ENCODE measurements at regions not wholly inside any gene's neighbourhood (a gene's known extent, or its start where the extent isn't known, plus 50 kb on each side); places are given as distances from the start of the nearest gene placed in this dataset.

DNA sequence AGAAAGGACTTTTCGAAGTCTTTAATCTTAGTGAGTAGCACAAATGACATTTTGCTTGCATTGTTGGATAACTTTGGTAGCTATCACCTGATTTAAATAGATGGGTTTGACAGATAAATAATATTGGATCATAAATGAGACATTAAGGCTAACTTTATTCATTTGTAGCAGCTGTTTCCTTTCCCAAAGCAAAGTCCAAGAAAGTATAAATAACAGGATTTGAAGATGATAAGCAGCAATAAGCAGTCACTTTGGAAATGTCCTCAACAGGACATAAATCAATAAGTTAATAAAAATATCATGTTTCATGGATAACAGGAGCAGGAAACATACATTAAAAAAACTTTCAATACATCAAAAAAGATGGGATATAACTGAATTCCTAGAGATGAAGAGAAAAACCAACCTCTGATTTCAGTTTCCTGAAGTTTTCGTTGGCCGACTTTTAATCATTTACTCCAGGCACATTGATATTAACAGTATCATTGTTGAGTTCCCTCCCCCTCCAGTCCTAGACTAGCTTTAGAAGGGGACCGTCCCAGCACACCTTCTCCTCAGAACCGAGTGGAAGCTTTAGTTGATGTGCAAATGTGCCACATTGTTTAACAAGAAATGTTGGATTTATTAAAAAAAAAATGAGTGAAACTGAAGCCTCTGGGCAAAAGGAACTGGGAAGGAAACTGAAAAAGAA, 169.9 kb upstream of the AGA start:
- Histone ChIP-seq H3K36me3 (ENCODE audit: control insufficient read depth in 2 of 2, extremely low read depth in 1 of 2, insufficient read depth in 1 of 2, low read length in 1 of 2) (no peaks in the 10 kb centered on the region), H3K27ac (ENCODE audit: low read length) (no peak overlapping the region), H3K9me3 (no peaks in the 10 kb centered on the region), H3K4me1 (ENCODE audit: control insufficient read depth in 1 of 2, extremely low read depth in 1 of 2, insufficient read depth in 2 of 2, low read length in 2 of 2) (no peaks in the 10 kb centered on the region), H3K4me3 (ENCODE audit: control insufficient read depth in 1 of 2, extremely low read depth in 1 of 2, low read length in 1 of 2) (no peak overlapping the region), H3K27me3 (replicated peaks in 1 of 2; ENCODE audit: control insufficient read depth in 2 of 2, extremely low read depth in 1 of 2, insufficient read depth in 2 of 2, low read length in 1 of 2) (no peaks in the 10 kb centered on the region)
- DNase-seq (no peak), ATAC-seq (replicated peaks in 1 of 4) (no peak)
- ChIA-PET POLR2A (no interaction called here), CTCF (no interaction called here)
- WGBS (ENCODE audit: insufficient coverage): 100% methylated on average over 2 of the region's 5 CpGs
- Mint-ChIP-seq H3K4me1 (no peaks in the 10 kb centered on the region), H3K27ac (no peak overlapping the region), H3K4me3 (no peak overlapping the region), H3K36me3 (no peaks in the 10 kb centered on the region), H3K9me3 (no peaks in the 10 kb centered on the region), H3K27me3 (no peaks in the 10 kb centered on the region)

- POLR2A ChIA-PET: no interaction called here
- CTCF ChIA-PET: no interaction called here
- ATAC-seq (replicated peaks in 1 of 4) (no peak), DNase-seq (no peak)
- H3K27ac Mint-ChIP-seq: no peak overlapping the region
- no peaks in the 10 kb centered on the region for H3K36me3 ChIP-seq (ENCODE audit: control insufficient read depth in 2 of 2, extremely low read depth in 1 of 2, insufficient read depth in 1 of 2, low read length in 1 of 2)
- H3K27ac ChIP-seq (ENCODE audit: low read length): no peak overlapping the region
- no peaks in the 10 kb centered on the region for H3K9me3 Mint-ChIP-seq
- WGBS (ENCODE audit: insufficient coverage): no CpG with 5 or more reads among the region's 2 CpGs
- no peaks in the 10 kb centered on the region for H3K27me3 Mint-ChIP-seq
- no peaks in the 10 kb centered on the region for H3K27me3 ChIP-seq (replicated peaks in 1 of 2; ENCODE audit: control insufficient read depth in 2 of 2, extremely low read depth in 1 of 2, insufficient read depth in 2 of 2, low read length in 1 of 2)
- H3K4me3 Mint-ChIP-seq: no peak overlapping the region
- H3K36me3 Mint-ChIP-seq: no peaks in the 10 kb centered on the region
- no peaks in the 10 kb centered on the region for H3K4me1 Mint-ChIP-seq
- no peaks in the 10 kb centered on the region for H3K4me1 ChIP-seq (ENCODE audit: control insufficient read depth in 1 of 2, extremely low read depth in 1 of 2, insufficient read depth in 2 of 2, low read length in 2 of 2)
- H3K4me3 ChIP-seq (ENCODE audit: control insufficient read depth in 1 of 2, extremely low read depth in 1 of 2, low read length in 1 of 2): no peak overlapping the region
- H3K9me3 ChIP-seq: no peaks in the 10 kb centered on the region
Measured at GRCh38 chr4:177612684-177613083, 170.4 kb upstream of the AGA start.

DNA sequence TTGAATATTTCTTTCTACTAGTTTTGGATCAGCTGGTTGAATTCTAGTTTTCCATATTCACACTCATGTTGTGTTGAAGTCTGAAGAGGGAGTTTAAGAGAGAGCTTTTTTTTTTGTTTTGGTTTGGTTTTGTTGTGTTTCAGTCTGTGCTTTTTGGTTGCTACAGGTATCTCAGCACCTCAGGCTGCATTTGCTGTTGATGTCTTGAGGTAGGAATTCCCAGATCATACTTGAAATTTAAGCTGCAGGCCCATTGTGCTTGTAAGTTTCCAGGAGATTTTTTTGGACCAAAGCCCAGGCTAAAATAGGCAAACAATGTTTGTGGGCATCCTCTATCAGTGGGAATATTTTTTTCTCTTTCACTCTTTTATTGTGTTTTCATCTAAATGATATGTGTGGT, 190.2 kb upstream of the AGA start:
- no peaks in the 10 kb centered on the region for H3K27me3 ChIP-seq (replicated peaks in 1 of 2; ENCODE audit: control insufficient read depth in 2 of 2, extremely low read depth in 1 of 2, insufficient read depth in 2 of 2, low read length in 1 of 2)
- ChIA-PET CTCF (no interaction called here), POLR2A (no interaction called here)
- H3K36me3 ChIP-seq (ENCODE audit: control insufficient read depth in 2 of 2, extremely low read depth in 1 of 2, insufficient read depth in 1 of 2, low read length in 1 of 2): no peaks in the 10 kb centered on the region
- H3K27ac Mint-ChIP-seq: no peak overlapping the region
- no peaks in the 10 kb centered on the region for H3K9me3 ChIP-seq
- H3K27me3 Mint-ChIP-seq: no peaks in the 10 kb centered on the region
- ATAC-seq (replicated peaks in 1 of 4): no peak
- no peaks in the 10 kb centered on the region for H3K36me3 Mint-ChIP-seq
- no peak overlapping the region for H3K27ac ChIP-seq (ENCODE audit: low read length)
- H3K4me1 Mint-ChIP-seq: no peaks in the 10 kb centered on the region
- no peak for DNase-seq
- no peak overlapping the region for H3K4me3 ChIP-seq (ENCODE audit: control insufficient read depth in 1 of 2, extremely low read depth in 1 of 2, low read length in 1 of 2)
- peaks cover 0 to 3% (median 0%) of the 10 kb centered on the region in 3 donors for H3K9me3 Mint-ChIP-seq
- no peak overlapping the region for H3K4me3 Mint-ChIP-seq
- H3K4me1 ChIP-seq (ENCODE audit: control insufficient read depth in 1 of 2, extremely low read depth in 1 of 2, insufficient read depth in 2 of 2, low read length in 2 of 2): no peaks in the 10 kb centered on the region

DNA sequence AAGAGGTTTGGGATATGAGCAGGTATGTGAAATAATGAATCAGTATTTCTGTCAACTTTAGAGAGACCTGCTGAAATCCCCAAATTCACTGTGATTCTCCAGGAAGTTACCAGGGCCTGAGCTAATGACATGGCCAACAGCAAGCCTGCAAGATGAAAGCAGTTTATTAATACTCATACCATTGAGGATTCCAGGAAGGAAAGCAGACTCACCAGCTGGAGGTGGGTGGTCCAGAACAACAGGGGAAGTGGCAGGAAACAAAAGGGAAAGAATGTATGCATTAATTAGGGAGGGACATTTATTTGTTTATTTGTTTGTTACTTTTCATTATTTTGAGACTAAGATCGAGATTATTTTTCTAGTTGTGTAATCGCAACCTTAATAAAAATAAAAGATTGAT, 196.6 kb upstream of the AGA start:
- H3K4me3 ChIP-seq (ENCODE audit: control insufficient read depth in 1 of 2, extremely low read depth in 1 of 2, low read length in 1 of 2): no peak overlapping the region
- Mint-ChIP-seq H3K27me3 (no peaks in the 10 kb centered on the region), H3K36me3 (no peaks in the 10 kb centered on the region), H3K4me3 (no peak overlapping the region), H3K27ac (no peak overlapping the region), H3K9me3 (peaks cover 0 to 5% (median 0%) of the 10 kb centered on the region in 3 donors), H3K4me1 (no peaks in the 10 kb centered on the region)
- ATAC-seq (replicated peaks in 1 of 4): no peak
- H3K36me3 ChIP-seq (ENCODE audit: control insufficient read depth in 2 of 2, extremely low read depth in 1 of 2, insufficient read depth in 1 of 2, low read length in 1 of 2): no peaks in the 10 kb centered on the region
- ChIA-PET CTCF (no interaction called here), POLR2A (no interaction called here)
- no CpG with 5 or more reads among the region's 2 CpGs for WGBS (ENCODE audit: insufficient coverage)
- no peaks in the 10 kb centered on the region for H3K4me1 ChIP-seq (ENCODE audit: control insufficient read depth in 1 of 2, extremely low read depth in 1 of 2, insufficient read depth in 2 of 2, low read length in 2 of 2)
- no peaks in the 10 kb centered on the region for H3K27me3 ChIP-seq (replicated peaks in 1 of 2; ENCODE audit: control insufficient read depth in 2 of 2, extremely low read depth in 1 of 2, insufficient read depth in 2 of 2, low read length in 1 of 2)
- H3K27ac ChIP-seq (ENCODE audit: low read length): no peak overlapping the region
- no peaks in the 10 kb centered on the region for H3K9me3 ChIP-seq
- no peak for DNase-seq

DNA sequence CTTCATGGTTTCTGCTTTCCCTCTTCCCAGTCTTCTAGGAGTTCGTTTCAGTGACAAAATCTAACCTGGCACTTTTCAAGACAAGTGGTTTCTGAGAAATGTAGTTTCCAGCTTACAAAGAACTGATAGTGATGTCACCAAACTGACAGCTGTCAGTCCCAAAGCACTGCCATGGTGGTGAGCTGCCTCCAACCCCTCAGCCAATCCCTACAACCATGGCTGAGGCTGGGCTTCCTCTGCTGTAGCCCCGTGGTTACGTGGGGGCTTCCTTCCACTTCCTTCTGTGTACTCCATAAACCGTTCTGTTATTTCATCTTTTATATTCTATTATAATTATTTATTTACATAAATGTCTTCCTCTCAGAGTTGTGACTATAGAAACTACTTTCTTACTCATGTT, 198.6 kb upstream of the AGA start:
- H3K4me3 Mint-ChIP-seq: no peak overlapping the region
- no peak for DNase-seq
- no peaks in the 10 kb centered on the region for H3K27me3 ChIP-seq (replicated peaks in 1 of 2; ENCODE audit: control insufficient read depth in 2 of 2, extremely low read depth in 1 of 2, insufficient read depth in 2 of 2, low read length in 1 of 2)
- no peaks in the 10 kb centered on the region for H3K27me3 Mint-ChIP-seq
- H3K4me1 Mint-ChIP-seq: no peaks in the 10 kb centered on the region
- no peak overlapping the region for H3K4me3 ChIP-seq (ENCODE audit: control insufficient read depth in 1 of 2, extremely low read depth in 1 of 2, low read length in 1 of 2)
- no peaks in the 10 kb centered on the region for H3K9me3 ChIP-seq
- H3K27ac ChIP-seq (ENCODE audit: low read length): no peak overlapping the region
- ATAC-seq (replicated peaks in 1 of 4): no peak
- CTCF ChIA-PET: no interaction called here
- H3K4me1 ChIP-seq (ENCODE audit: control insufficient read depth in 1 of 2, extremely low read depth in 1 of 2, insufficient read depth in 2 of 2, low read length in 2 of 2): no peaks in the 10 kb centered on the region
- no peak overlapping the region for H3K27ac Mint-ChIP-seq
- WGBS (ENCODE audit: insufficient coverage): no CpG with 5 or more reads among the region's 4 CpGs
- no peaks in the 10 kb centered on the region for H3K36me3 ChIP-seq (ENCODE audit: control insufficient read depth in 2 of 2, extremely low read depth in 1 of 2, insufficient read depth in 1 of 2, low read length in 1 of 2)
- POLR2A ChIA-PET: no interaction called here
- H3K36me3 Mint-ChIP-seq: no peaks in the 10 kb centered on the region
- H3K9me3 Mint-ChIP-seq: peaks cover 0 to 5% (median 0%) of the 10 kb centered on the region in 3 donors

DNA sequence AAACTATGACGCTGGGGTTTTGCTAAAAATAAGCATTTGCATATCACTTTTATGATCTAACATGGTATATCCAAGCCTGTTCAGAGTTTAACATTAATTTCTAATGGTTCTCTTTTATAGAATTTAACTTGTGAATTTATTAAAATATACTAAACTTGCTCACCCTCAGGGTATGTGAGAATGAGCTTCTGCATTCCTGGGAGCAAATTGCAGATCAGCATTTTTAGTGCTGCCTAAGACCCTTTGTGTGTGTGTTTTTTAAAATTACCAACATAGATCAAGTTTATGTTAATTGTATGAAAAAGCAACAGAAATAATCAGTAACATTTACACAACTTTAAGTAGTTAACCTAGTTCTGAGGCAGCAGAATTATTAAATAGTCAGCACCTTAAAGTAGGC, 218.0 kb upstream of the AGA start:
- no peak overlapping the region for H3K27ac Mint-ChIP-seq
- no peak for DNase-seq
- H3K4me1 Mint-ChIP-seq: no peaks in the 10 kb centered on the region
- Histone ChIP-seq H3K4me3 (ENCODE audit: control insufficient read depth in 1 of 2, extremely low read depth in 1 of 2, low read length in 1 of 2) (no peak overlapping the region), H3K4me1 (ENCODE audit: control insufficient read depth in 1 of 2, extremely low read depth in 1 of 2, insufficient read depth in 2 of 2, low read length in 2 of 2) (no peaks in the 10 kb centered on the region), H3K27me3 (replicated peaks in 1 of 2; ENCODE audit: control insufficient read depth in 2 of 2, extremely low read depth in 1 of 2, insufficient read depth in 2 of 2, low read length in 1 of 2) (no peaks in the 10 kb centered on the region), H3K27ac (ENCODE audit: low read length) (no peak overlapping the region), H3K36me3 (ENCODE audit: control insufficient read depth in 2 of 2, extremely low read depth in 1 of 2, insufficient read depth in 1 of 2, low read length in 1 of 2) (no peaks in the 10 kb centered on the region), H3K9me3 (no peaks in the 10 kb centered on the region)
- ChIA-PET CTCF (interaction anchor here in 1 of 2 donors (1.1 kb wide), 1 partner anchor 11 kb away, joined by 3 read pairs; no protein-coding TSS in a partner anchor), POLR2A (no interaction called here)
- H3K4me3 Mint-ChIP-seq: no peak overlapping the region
- no CpG with 5 or more reads among the region's 1 CpG for WGBS (ENCODE audit: insufficient coverage)
- ATAC-seq (replicated peaks in 1 of 4): no peak
- H3K36me3 Mint-ChIP-seq: no peaks in the 10 kb centered on the region
- no peaks in the 10 kb centered on the region for H3K27me3 Mint-ChIP-seq
- H3K9me3 Mint-ChIP-seq: peaks cover 7 to 28% (median 20%) of the 10 kb centered on the region in 3 donors

GRCh38 chr4:177667687-177668086, 225.4 kb upstream of the AGA start:
- CTCF ChIA-PET: no interaction called here

More at GRCh38 chr4:177667687-177668086, 225.4 kb upstream of the AGA start:
- Mint-ChIP-seq H3K27me3 (no peaks in the 10 kb centered on the region), H3K36me3 (no peaks in the 10 kb centered on the region), H3K9me3 (peaks cover 0 to 3% (median 0%) of the 10 kb centered on the region in 3 donors), H3K4me1 (no peaks in the 10 kb centered on the region), H3K4me3 (no peak overlapping the region), H3K27ac (no peak overlapping the region)
- H3K27me3 ChIP-seq (replicated peaks in 1 of 2; ENCODE audit: control insufficient read depth in 2 of 2, extremely low read depth in 1 of 2, insufficient read depth in 2 of 2, low read length in 1 of 2): peaks cover 0 to 4% of the 10 kb centered on the region in 2 experiments
- 69% methylated on average over 5 of the region's 5 CpGs for WGBS (ENCODE audit: insufficient coverage)
- DNase-seq (no peak), ATAC-seq (replicated peaks in 1 of 4) (no peak)
- POLR2A ChIA-PET: no interaction called here
- H3K36me3 ChIP-seq (ENCODE audit: control insufficient read depth in 2 of 2, extremely low read depth in 1 of 2, insufficient read depth in 1 of 2, low read length in 1 of 2): no peaks in the 10 kb centered on the region
- H3K4me3 ChIP-seq (ENCODE audit: control insufficient read depth in 1 of 2, extremely low read depth in 1 of 2, low read length in 1 of 2): no peak overlapping the region
- no peak overlapping the region for H3K27ac ChIP-seq (ENCODE audit: low read length)
- no peaks in the 10 kb centered on the region for H3K9me3 ChIP-seq
- no peaks in the 10 kb centered on the region for H3K4me1 ChIP-seq (ENCODE audit: control insufficient read depth in 1 of 2, extremely low read depth in 1 of 2, insufficient read depth in 2 of 2, low read length in 2 of 2)
